Ishikawa (cell line): ENCODE measurements at regions not wholly inside any gene's neighbourhood (a gene's known extent, or its start where the extent isn't known, plus 50 kb on each side); places are given as distances from the start of the nearest gene placed in this dataset.

Experiments used
- CEBPB ChIP-seq: IDR thresholded peaks from 2 replicates; pipeline ENCODE4 v1.6.1; 2012
- CREB1 ChIP-seq: IDR thresholded peaks from 2 replicates; pipeline ENCODE4 v1.6.1; 2012; ENCODE audit warnings: low read depth
- EGR1 ChIP-seq: IDR thresholded peaks from 2 replicates; pipeline ENCODE4 v1.6.1; 2012
- EP300 ChIP-seq: IDR thresholded peaks from 2 replicates; pipeline ENCODE4 v1.6.1; 2012; ENCODE audit warnings: borderline replicate concordance
- FOXM1 ChIP-seq: IDR thresholded peaks from 2 replicates; pipeline ENCODE4 v1.6.1; 2012; ENCODE audit warnings: low read depth, borderline replicate concordance
- NFIC ChIP-seq: IDR thresholded peaks from 2 replicates; pipeline ENCODE4 v1.6.1; 2012
- RAD21 ChIP-seq: IDR thresholded peaks from 2 replicates; pipeline ENCODE4 v1.6.1; 2012; ENCODE audit warnings: low read depth
- TAF1 ChIP-seq: IDR thresholded peaks from 2 replicates; pipeline ENCODE4 v1.6.1; 2012; ENCODE audit warnings: low read depth, mild to moderate bottlenecking
- TCF12 ChIP-seq: IDR thresholded peaks from 2 replicates; pipeline ENCODE4 v1.6.1; 2012; ENCODE audit warnings: low read depth
- TEAD4 ChIP-seq: IDR thresholded peaks from 2 replicates; pipeline ENCODE4 v1.6.1; 2012
- YY1 ChIP-seq: IDR thresholded peaks from 2 replicates; pipeline ENCODE4 v1.6.1; 2012; ENCODE audit warnings: low read depth
- ZBTB7A ChIP-seq: IDR thresholded peaks from 2 replicates; pipeline ENCODE4 v1.6.1; 2012; ENCODE audit warnings: low read depth
- TF ChIP-seq, protein P1 (sequence below): IDR thresholded peaks from 2 replicates; pipeline ENCODE4 v1.6.1; 2012
- TF ChIP-seq, protein P2 (sequence below): IDR thresholded peaks from 2 replicates; pipeline ENCODE4 v1.6.1; 2012; ENCODE audit warnings: low read depth, mild to moderate bottlenecking
- TF ChIP-seq, protein P3 (sequence below): IDR thresholded peaks from 2 replicates; pipeline ENCODE4 v1.6.1; 2012

DNA sequence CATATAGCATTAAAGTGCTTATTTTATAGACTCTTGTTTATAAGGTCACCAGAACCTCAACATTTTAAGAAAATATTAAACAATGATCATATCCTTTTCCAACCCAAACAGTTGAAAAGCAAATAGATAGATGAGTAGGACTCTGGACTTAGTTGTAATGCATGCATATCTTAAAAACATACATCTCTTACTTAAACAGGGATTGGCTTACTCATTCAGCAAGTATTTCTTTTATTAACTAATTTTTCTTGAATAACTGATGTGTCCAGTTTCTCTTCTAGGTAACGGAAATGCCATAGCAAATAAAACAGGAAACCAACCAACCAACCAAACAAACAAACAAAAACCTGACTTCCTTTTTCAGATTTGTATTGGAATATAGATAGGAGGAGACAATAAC is 70.9 kb upstream of the NBPF4 start:
- TF ChIP-seq TCF12 (no peak), EP300 (no peak), RAD21 (no peak), EGR1 (no peak), YY1 (no peak), CEBPB (no peak), TAF1 (no peak), NFIC (no peak), ZBTB7A (no peak), CREB1 (no peak), TEAD4 (no peak), FOXM1 (no peak)
- TF ChIP-seq, protein P1, sequence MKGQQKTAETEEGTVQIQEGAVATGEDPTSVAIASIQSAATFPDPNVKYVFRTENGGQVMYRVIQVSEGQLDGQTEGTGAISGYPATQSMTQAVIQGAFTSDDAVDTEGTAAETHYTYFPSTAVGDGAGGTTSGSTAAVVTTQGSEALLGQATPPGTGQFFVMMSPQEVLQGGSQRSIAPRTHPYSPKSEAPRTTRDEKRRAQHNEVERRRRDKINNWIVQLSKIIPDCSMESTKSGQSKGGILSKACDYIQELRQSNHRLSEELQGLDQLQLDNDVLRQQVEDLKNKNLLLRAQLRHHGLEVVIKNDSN = no peak
- TF ChIP-seq, protein P2, sequence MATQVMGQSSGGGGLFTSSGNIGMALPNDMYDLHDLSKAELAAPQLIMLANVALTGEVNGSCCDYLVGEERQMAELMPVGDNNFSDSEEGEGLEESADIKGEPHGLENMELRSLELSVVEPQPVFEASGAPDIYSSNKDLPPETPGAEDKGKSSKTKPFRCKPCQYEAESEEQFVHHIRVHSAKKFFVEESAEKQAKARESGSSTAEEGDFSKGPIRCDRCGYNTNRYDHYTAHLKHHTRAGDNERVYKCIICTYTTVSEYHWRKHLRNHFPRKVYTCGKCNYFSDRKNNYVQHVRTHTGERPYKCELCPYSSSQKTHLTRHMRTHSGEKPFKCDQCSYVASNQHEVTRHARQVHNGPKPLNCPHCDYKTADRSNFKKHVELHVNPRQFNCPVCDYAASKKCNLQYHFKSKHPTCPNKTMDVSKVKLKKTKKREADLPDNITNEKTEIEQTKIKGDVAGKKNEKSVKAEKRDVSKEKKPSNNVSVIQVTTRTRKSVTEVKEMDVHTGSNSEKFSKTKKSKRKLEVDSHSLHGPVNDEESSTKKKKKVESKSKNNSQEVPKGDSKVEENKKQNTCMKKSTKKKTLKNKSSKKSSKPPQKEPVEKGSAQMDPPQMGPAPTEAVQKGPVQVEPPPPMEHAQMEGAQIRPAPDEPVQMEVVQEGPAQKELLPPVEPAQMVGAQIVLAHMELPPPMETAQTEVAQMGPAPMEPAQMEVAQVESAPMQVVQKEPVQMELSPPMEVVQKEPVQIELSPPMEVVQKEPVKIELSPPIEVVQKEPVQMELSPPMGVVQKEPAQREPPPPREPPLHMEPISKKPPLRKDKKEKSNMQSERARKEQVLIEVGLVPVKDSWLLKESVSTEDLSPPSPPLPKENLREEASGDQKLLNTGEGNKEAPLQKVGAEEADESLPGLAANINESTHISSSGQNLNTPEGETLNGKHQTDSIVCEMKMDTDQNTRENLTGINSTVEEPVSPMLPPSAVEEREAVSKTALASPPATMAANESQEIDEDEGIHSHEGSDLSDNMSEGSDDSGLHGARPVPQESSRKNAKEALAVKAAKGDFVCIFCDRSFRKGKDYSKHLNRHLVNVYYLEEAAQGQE = no peak
- TF ChIP-seq, protein P3, sequence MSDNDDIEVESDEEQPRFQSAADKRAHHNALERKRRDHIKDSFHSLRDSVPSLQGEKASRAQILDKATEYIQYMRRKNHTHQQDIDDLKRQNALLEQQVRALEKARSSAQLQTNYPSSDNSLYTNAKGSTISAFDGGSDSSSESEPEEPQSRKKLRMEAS = no peak

DNA sequence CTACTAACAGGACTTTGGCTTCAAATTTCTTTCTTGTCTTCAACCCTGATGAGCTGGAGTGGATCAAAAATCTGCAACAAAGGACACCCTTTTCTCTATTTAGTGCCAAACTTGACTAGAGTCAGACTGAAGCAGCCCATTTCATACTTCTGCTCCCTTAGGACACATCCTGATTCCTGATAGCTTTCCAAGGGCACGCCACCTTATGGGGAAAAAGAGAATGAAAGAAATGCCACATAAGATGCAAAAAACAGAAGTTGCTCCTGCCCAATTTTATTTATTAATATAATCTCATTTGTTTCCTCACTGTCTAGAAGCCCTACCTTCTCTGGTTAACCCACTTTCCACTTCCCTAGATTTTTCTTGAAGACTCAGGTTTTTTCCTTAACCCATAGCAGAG is 72.7 kb upstream of the NBPF4 start:
- TF ChIP-seq RAD21 = peak; percentile 15; the same call in 1 of the 2 replicates
- no peak for TF ChIP-seq CEBPB

DNA sequence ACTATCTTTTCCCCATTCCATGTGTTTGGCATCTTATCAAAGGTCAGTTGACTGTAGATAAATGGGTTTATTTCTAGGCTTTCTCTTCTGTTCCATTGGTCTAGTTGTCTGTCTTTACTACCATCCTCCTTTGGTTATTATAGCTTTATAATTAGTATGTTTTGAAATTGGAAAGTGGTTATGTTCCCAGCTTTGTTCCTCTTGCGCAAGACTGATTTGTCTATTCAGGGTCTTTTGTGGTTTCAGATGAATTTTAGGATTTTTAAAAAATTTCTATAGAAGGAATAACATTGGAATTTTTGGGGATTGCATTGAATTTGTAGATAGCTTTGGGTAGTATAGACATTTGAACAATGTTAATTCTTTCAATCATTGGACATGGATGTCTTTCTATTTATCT is 77.0 kb upstream of the NBPF4 start:
- TF ChIP-seq EGR1 = no peak
- TF ChIP-seq, protein P2 = no peak
- no peak for TF ChIP-seq TAF1
- TF ChIP-seq ZBTB7A = no peak
- TF ChIP-seq YY1 = no peak
- TF ChIP-seq, protein P1 = no peak
- TF ChIP-seq, protein P3 = no peak
- TF ChIP-seq CREB1 = no peak
- TF ChIP-seq NFIC = no peak
- no peak for TF ChIP-seq RAD21
- TF ChIP-seq CEBPB = no peak
- no peak for TF ChIP-seq TCF12
- TF ChIP-seq EP300 = no peak
- no peak for TF ChIP-seq FOXM1
- TF ChIP-seq TEAD4 = no peak

DNA sequence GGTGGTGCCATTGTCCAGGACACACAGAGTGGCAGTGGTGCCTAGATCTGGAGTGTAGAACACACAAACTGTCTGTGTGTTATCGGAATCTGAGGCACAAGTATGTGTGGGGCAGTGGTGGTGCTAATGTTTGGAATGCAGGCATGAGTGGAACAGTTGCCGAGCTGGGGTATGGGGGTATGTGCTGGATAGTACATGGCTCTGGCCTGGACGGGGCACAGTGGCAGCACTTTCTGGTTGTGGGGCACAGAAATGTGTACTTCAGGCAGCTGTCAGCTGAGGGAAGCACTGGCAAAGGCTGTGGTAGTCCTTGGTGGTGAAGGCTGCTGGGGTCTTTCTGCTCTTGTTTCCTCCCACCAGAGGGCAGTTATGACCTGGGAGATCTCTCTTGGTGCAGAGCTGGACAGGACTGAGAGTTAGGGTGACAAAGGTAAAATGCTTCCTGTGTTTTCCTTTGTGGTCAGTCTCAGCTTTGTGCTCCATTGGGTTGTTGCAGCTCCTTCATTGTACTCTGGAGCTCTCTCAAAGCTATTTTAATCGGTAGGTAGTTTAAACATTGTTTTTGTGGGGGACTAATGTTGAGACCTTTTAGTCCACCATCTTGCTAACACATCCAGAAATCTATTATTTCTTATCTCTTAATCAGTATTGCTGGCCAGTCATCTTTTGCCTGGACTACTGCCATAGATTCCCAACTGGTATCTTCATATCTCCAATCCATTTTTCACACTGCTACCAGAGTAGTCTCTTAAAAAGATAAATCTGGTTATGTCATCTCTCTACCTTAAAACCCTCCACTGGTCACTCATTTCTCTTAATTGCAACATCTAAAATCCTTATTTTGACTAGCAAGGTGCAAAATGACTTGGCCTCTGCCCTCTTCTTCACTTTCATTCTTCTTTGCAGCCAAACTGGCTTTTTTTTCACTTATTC is 83.9 kb upstream of the NBPF4 start:
- TF ChIP-seq RAD21 (peak; percentile 51; the same call in 1 of the 2 replicates), TAF1 (no peak), TCF12 (no peak), YY1 (no peak)
- TF ChIP-seq, protein P2 = no peak
